ENCODE measurements at regions not wholly inside any gene's neighbourhood (a gene's known extent, or its start where the extent isn't known, plus 50 kb on each side); places are given as distances from the start of the nearest gene placed in this dataset.

GRCh38 chr11:71075871-71076420, 176.4 kb downstream of the SHANK2 start:
- DNase-seq (ENCODE audit: low read depth), result no peak

- no peak for DNase-seq (ENCODE audit: low read depth)
Observed at GRCh38 chr11:71075116-71075720, 177.2 kb downstream of the SHANK2 start.

DNA sequence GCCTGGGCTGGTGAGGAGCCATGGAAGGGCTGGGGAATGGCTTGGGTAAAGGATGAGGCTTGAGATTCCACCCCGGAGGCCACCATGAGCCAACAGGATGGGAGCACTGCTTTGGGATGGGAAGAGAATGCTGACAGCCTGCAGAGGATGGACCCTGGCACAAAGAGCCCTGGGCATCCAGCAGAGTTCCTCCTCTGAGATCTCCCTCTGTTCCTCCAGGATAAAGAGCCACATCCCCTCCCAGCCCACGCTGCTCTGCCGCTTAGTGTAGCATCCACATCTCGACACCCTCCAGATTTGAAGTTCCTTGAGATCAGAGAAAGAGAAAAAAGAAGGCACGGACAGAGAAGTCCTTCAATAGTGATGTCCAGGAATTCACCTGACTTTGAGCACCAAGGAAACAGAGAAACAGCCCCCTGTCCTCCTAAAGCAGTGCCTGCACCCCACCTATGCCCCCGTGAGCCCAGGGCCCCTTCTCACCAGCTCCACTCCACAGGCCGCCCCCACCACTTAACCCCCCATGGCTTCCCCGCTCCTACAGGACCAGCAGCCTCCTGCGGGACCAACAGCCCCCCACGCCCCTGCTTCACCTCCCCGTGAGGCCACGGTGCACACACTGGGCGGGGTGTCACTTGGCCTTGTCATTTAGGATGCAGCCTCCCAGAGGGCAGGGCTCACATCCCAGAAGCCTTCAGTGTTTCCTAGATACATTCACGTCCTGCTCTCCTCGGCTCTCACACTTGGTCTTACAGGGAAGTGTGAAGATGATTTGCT, 180.5 kb downstream of the SHANK2 start:
- DNase-seq (ENCODE audit: low read depth), result no peak

DNA sequence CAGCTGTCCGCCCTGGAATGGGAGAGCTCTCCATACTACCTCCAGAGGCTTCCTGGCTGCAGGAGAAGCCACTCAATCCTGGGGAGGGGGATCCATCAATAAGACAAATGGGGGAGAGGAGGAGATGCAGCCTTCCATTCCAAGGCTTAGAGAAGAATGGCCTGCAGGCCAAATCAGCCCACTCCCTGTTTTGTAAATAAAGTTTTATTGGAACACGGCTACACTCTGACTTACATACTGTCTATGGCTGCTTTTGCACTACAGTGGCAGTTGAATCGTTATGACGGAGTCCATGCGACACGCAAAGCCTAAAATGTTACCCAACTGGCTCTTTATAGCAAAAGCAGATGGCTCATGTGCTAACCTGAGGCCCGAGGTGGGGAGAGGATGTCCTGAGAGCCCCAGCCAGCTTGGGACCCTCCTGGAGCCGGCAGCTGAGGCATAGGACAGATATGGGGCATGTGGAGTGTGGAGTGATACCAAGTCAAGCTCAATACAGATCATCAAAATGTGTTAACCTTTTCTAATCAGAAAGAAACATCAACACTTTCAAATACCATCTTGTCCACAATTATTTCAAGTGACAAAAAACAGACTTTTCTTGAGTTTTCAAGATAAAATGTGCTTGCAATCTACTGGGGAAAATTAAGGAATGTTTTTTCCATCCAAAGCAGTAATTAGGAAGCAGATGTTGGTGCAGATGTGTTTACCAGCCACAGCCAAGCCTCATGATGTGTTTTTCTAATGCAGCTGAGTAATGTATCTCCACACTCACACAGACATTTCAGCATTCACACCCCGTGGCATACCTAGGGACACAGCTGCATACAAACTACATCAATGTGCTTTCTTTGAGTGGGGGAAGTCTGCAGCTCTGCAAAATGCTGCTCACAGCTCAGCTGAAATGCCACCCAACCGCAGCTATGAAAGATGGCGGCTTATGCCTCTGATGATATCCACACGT, 181.6 kb downstream of the SHANK2 start:
- no peak for DNase-seq (ENCODE audit: low read depth)

DNA sequence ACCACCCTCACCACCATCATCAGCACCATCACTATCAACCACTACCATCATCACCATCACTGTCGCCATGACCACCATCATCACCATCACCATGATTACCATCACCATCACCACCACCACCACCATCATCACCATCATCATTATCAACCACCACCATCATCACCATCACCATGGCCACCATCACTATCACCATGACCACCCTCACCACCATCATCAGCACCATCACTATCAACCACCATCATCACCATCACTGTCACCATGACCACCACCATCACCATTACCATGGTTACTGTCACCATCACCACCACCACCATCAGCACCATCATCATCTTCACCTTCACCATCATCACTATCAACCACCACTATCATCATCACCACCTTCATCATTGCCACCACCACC, 183.4 kb downstream of the SHANK2 start:
- no peak for DNase-seq (ENCODE audit: low read depth)

DNA sequence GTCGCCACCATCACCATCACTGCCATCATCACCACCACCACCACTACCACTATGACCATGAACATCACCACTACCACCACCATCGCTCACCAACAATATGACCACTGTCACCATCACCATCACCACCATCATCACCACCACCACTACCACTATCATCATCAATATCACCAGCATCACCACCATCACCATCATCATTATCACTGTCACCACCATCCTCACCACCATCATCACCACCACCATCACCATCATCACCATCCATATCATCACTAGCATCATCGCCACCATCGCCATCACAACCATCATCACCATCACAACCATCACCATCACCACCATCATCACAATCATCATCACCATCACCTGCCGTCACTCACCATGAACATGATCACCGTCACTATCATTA, 184.6 kb downstream of the SHANK2 start:
- no peak for DNase-seq (ENCODE audit: low read depth)

DNA sequence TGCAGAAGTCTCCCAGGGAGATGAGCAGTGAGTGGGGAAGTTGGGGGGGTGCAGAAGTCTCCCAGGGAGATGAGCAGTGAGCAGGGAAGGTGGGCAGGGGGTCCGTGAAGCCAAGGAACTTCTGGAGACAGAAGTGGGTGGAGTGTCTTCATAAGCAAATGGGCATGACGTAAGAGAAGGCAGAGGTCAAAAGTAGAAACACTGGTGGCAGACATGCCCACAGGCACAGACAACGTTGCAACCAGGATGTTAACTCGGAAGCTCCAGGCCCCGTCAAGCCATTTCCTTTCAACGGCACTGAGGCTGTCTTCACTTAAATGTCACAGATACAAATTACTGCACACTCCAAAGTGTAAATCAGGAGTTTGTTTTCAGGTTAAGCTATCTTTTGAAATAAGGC, 186.1 kb downstream of the SHANK2 start:
- no peak for DNase-seq (ENCODE audit: low read depth)

- no peak for DNase-seq (ENCODE audit: low read depth)
Observed at GRCh38 chr11:71065841-71066240, 186.5 kb downstream of the SHANK2 start.

- DNase-seq (ENCODE audit: low read depth), result no peak
Observed at GRCh38 chr11:71064702-71065515, 187.5 kb downstream of the SHANK2 start.

- DNase-seq (ENCODE audit: low read depth), result no peak
Observed at GRCh38 chr11:71064183-71064582, 188.2 kb downstream of the SHANK2 start.

- DNase-seq (ENCODE audit: low read depth), result no peak
Observed at GRCh38 chr11:71063129-71063528, 189.2 kb downstream of the SHANK2 start.

- no peak for DNase-seq (ENCODE audit: low read depth)
Observed at GRCh38 chr11:71062199-71062598, 190.2 kb downstream of the SHANK2 start.

DNA sequence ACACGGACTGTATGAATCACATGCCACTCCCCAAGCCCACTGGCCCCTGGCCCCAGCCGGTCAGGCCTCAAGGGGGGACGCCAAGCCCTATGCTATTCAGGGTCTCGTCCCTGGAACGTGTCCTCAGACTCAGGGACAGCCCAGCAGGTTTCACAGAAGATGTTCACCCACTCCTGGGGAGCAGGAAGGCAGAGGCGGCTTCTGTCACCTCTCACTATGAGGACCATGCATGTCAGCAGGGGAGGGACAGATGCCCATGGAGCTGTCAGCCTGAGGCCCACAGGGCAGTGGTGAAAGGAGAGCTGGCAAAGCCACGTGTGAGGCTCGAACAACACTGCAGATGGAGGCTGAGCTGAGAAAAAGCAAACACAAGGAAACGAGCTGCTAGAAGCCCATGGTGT, 192.0 kb downstream of the SHANK2 start:
- DNase-seq (ENCODE audit: low read depth), result no peak

GRCh38 chr11:71059662-71060061, 192.7 kb downstream of the SHANK2 start:
- no peak for DNase-seq (ENCODE audit: low read depth)

GRCh38 chr11:71055925-71056324, 196.5 kb downstream of the SHANK2 start:
- DNase-seq (ENCODE audit: low read depth), result no peak
